HG03280 (cell line): ENCODE measurements at regions not wholly inside any gene's neighbourhood (a gene's known extent, or its start where the extent isn't known, plus 50 kb on each side); places are given as distances from the start of the nearest gene placed in this dataset.
"Not testable (repeated sequence)": the region's sequence is repeated elsewhere in the genome, so short reads cannot be mapped to it uniquely, and the experiment has no call there.

Experiments
- ATAC-seq: cut with Tn5 transposase; IDR thresholded peaks from one replicate; pipeline ENCODE4 v1.9.1; 2021; ENCODE audit warnings: mild to moderate bottlenecking, moderate library complexity; ENCODE audit not compliant: unreplicated experiment

GRCh38 chr14:44388306-44388705 lies 118.8 kb downstream of the FSCB start:
- ATAC-seq: no peak

- ATAC-seq: no peak
Measured at GRCh38 chr14:44385906-44386305, 121.2 kb downstream of the FSCB start.

- not testable (repeated sequence) for ATAC-seq
Measured at GRCh38 chr14:44385296-44385695, 121.8 kb downstream of the FSCB start.

- not testable (repeated sequence) for ATAC-seq
Measured at GRCh38 chr14:44384601-44385293, 122.3 kb downstream of the FSCB start.

- no peak for ATAC-seq
Measured at GRCh38 chr14:44384093-44384492, 123.0 kb downstream of the FSCB start.

GRCh38 chr14:44383636-44384035 lies 123.4 kb downstream of the FSCB start:
- no peak for ATAC-seq

GRCh38 chr14:44379292-44379977 lies 127.6 kb downstream of the FSCB start:
- ATAC-seq: no peak

GRCh38 chr14:44374906-44375305 lies 132.2 kb downstream of the FSCB start:
- no peak for ATAC-seq

GRCh38 chr14:44372807-44373489 lies 134.1 kb downstream of the FSCB start:
- no peak for ATAC-seq

GRCh38 chr14:44372231-44372630 lies 134.9 kb downstream of the FSCB start:
- no peak for ATAC-seq

GRCh38 chr14:44370727-44371126 lies 136.4 kb downstream of the FSCB start:
- no peak for ATAC-seq

- ATAC-seq: no peak
Measured at GRCh38 chr14:44369401-44370123, 137.5 kb downstream of the FSCB start.

- no peak for ATAC-seq
Measured at GRCh38 chr14:44361083-44361482, 146.0 kb downstream of the FSCB start.

- ATAC-seq: no peak
Measured at GRCh38 chr14:44353805-44354204, 153.3 kb downstream of the FSCB start.

- no peak for ATAC-seq
Measured at GRCh38 chr14:44352201-44352600, 154.9 kb downstream of the FSCB start.

GRCh38 chr14:44347316-44347715 lies 159.8 kb downstream of the FSCB start:
- ATAC-seq: no peak

GRCh38 chr14:44341116-44341515 lies 166.0 kb downstream of the FSCB start:
- no peak for ATAC-seq

GRCh38 chr14:44339862-44340261 lies 167.2 kb downstream of the FSCB start:
- ATAC-seq: no peak

- ATAC-seq: no peak
Measured at GRCh38 chr14:44339231-44339630, 167.9 kb downstream of the FSCB start.

- ATAC-seq: no peak
Measured at GRCh38 chr14:44317441-44317746, 189.7 kb downstream of the FSCB start.

GRCh38 chr14:44316647-44317440 lies 190.2 kb downstream of the FSCB start:
- ATAC-seq: peak; percentile 92
